CD4-positive, alpha-beta T cell (primary cell): ENCODE measurements at regions not wholly inside any gene's neighbourhood (a gene's known extent, or its start where the extent isn't known, plus 50 kb on each side); places are given as distances from the start of the nearest gene placed in this dataset.

Experiments
- ATAC-seq: fragments of 200-7000 bp; cut with Tn5 transposase; one replicate; pipeline ENCODE4 v1.10.0; 2022; ENCODE audit warnings: mild to moderate bottlenecking; ENCODE audit not compliant: poor library complexity
- CTCF ChIA-PET: fragments of 350-600 bp; sonication (Branson Sonifier 250); formaldehyde crosslinking; loops from one replicate; lab custom pipeline; 2021; ENCODE audit warnings: antibody characterized with exemption, inconsistent platforms; lab: Charles Lee
- POLR2A ChIA-PET: fragments of 350-600 bp; sonication (Branson Sonifier 250); formaldehyde crosslinking; loops from one replicate; lab custom pipeline; 2021; ENCODE audit warnings: antibody characterized with exemption, inconsistent platforms; lab: Charles Lee
- DNase-seq, 14 experiments: peaks; one replicate each; pipeline ENCODE4 v3.0.0-alpha.2; 2013 to 2020; ENCODE audit warnings: mixed read lengths in 2 of 14
- H3K27ac ChIP-seq, 2 donors: one replicate each; pipeline versions ENCODE4 v1.5.1 to v1.7.0; 2013; ENCODE audit warnings: low read length in 2 of 2, low read depth in 1 of 2, mild to moderate bottlenecking in 1 of 2
- H3K27me3 ChIP-seq, 2 experiments: 1 replicate in 1 of 2; 2 replicates in 1 of 2; pipeline versions ENCODE4 v1.6.1 to v1.7.0; 2013; ENCODE audit warnings: low read length in 2 of 2, control low read depth in 1 of 2, mild to moderate bottlenecking in 1 of 2, moderate library complexity in 1 of 2; ENCODE audit not compliant: insufficient read depth in 2 of 2, control insufficient read depth in 1 of 2
- H3K36me3 ChIP-seq: one replicate; pipeline ENCODE4 v1.6.1; 2013; ENCODE audit warnings: low read length, control low read depth; ENCODE audit not compliant: insufficient read depth
- H3K4me1 ChIP-seq: one replicate; pipeline ENCODE4 v1.6.1; 2013; ENCODE audit warnings: low read length, control low read depth; ENCODE audit not compliant: insufficient read depth
- H3K4me3 ChIP-seq: one replicate; pipeline ENCODE4 v1.5.1; 2013; ENCODE audit warnings: mild to moderate bottlenecking, low read length, moderate library complexity
- H3K9me3 ChIP-seq, 2 experiments: 1 replicate in 1 of 2; 2 replicates in 1 of 2; pipeline versions ENCODE4 v1.6.1 to v1.7.0; 2013; ENCODE audit warnings: low read length in 2 of 2, mild to moderate bottlenecking in 2 of 2, control low read depth in 1 of 2, moderate library complexity in 1 of 2; ENCODE audit not compliant: control insufficient read depth in 1 of 2, insufficient read depth in 1 of 2
- H3K27ac Mint-ChIP-seq: one replicate; pipeline ENCODE4 v1.8.0; 2020; ENCODE audit warnings: mixed read lengths
- H3K27me3 Mint-ChIP-seq: one replicate; pipeline ENCODE4 v1.8.0; 2021; ENCODE audit warnings: mixed read lengths
- H3K36me3 Mint-ChIP-seq: one replicate; pipeline ENCODE4 v1.8.0; 2021; ENCODE audit warnings: low read depth, mixed read lengths
- H3K4me1 Mint-ChIP-seq: one replicate; pipeline ENCODE4 v1.8.0; 2021; ENCODE audit warnings: low read depth, mixed read lengths
- H3K4me3 Mint-ChIP-seq: one replicate; pipeline ENCODE4 v1.8.0; 2020; ENCODE audit warnings: mild to moderate bottlenecking, mixed read lengths
- H3K9me3 Mint-ChIP-seq: one replicate; pipeline ENCODE4 v1.8.0; 2020; ENCODE audit warnings: mixed read lengths
- intact Hi-C, 2 experiments: fragments of 100-400 bp; cut with DNase I in 1 of 2; cut with micrococcal nuclease in 1 of 2; formaldehyde crosslinking; loops; one replicate each; pipeline versions ENCODE4 v1.15.1 to v1.9.0; 2023 to 2025; cut with DNase I, micrococcal nuclease
- TF ChIP-seq, protein P1 (sequence below): fragments of 200-600 bp; IDR thresholded peaks from one replicate; pipeline ENCODE4 v1.8.0; 2022; ENCODE audit warnings: antibody characterized with exemption, mild to moderate bottlenecking

GRCh38 chr12:90260136-90260535 is 551.5 kb upstream of the ATP2B1 start:
- no peak overlapping the region for H3K4me3 ChIP-seq
- Mint-ChIP-seq H3K36me3 (no peaks in the 10 kb centered on the region), H3K27me3 (no peaks in the 10 kb centered on the region), H3K27ac (no peak overlapping the region), H3K4me3 (no peak overlapping the region), H3K9me3 (no peaks in the 10 kb centered on the region), H3K4me1 (no peaks in the 10 kb centered on the region)
- H3K4me1 ChIP-seq: no peaks in the 10 kb centered on the region
- DNase-seq (no peak), ATAC-seq (no peak)
- ChIA-PET POLR2A (no interaction called here), CTCF (no interaction called here)
- H3K9me3 ChIP-seq: no peaks in the 10 kb centered on the region
- no peaks in the 10 kb centered on the region for H3K36me3 ChIP-seq
- TF ChIP-seq, protein P1, sequence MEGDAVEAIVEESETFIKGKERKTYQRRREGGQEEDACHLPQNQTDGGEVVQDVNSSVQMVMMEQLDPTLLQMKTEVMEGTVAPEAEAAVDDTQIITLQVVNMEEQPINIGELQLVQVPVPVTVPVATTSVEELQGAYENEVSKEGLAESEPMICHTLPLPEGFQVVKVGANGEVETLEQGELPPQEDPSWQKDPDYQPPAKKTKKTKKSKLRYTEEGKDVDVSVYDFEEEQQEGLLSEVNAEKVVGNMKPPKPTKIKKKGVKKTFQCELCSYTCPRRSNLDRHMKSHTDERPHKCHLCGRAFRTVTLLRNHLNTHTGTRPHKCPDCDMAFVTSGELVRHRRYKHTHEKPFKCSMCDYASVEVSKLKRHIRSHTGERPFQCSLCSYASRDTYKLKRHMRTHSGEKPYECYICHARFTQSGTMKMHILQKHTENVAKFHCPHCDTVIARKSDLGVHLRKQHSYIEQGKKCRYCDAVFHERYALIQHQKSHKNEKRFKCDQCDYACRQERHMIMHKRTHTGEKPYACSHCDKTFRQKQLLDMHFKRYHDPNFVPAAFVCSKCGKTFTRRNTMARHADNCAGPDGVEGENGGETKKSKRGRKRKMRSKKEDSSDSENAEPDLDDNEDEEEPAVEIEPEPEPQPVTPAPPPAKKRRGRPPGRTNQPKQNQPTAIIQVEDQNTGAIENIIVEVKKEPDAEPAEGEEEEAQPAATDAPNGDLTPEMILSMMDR: no peak
- H3K27me3 ChIP-seq: no peaks in the 10 kb centered on the region
- intact Hi-C loops: no loop called here
- H3K27ac ChIP-seq: no peak overlapping the region

DNA sequence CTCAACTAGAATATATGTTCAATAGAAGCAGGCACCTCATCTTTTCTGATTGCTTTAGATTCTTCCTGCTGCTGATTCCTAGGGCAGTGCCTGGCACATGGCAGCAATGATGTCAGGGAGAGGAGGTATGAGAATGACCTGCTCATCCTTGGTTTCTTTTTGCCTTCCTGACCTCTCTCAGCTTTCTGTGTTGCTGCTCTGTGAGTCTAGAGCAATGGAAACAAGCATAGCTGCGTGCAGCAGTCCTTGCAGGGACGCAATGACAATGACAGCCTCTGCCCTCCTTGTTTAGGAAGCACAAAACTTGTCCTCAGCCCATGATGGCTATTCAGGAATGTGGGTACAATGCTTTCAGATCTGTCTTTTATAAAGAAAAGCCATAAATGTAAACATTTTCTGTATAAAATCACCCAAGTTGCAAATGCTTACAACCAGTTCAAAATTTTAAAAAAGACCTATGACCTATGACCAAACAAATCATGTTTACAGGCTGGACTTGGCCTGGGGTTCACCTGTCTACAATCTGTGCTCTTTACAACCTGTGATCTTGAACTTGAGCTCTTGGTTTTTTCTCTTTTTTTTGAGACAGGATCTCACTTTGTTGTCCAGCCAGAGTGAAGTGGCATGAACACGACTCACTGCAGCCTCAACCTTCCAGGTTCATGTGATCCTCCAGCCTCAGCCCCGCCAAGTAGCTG is 549.4 kb upstream of the ATP2B1 start:
- Histone ChIP-seq H3K4me1 (peaks cover 6% of the 10 kb centered on the region), H3K27ac (no peak overlapping the region), H3K27me3 (no peaks in the 10 kb centered on the region), H3K4me3 (no peak overlapping the region), H3K9me3 (no peaks in the 10 kb centered on the region), H3K36me3 (no peaks in the 10 kb centered on the region)
- TF ChIP-seq, protein P1: no peak
- no peaks in the 10 kb centered on the region for H3K36me3 Mint-ChIP-seq
- intact Hi-C loops: no loop called here
- H3K4me3 Mint-ChIP-seq: no peak overlapping the region
- H3K9me3 Mint-ChIP-seq: no peaks in the 10 kb centered on the region
- DNase-seq: no peak
- H3K27ac Mint-ChIP-seq: no peak overlapping the region
- ChIA-PET CTCF (no interaction called here), POLR2A (no interaction called here)
- ATAC-seq: no peak
- H3K27me3 Mint-ChIP-seq: no peaks in the 10 kb centered on the region
- H3K4me1 Mint-ChIP-seq: peaks cover 10% of the 10 kb centered on the region

DNA sequence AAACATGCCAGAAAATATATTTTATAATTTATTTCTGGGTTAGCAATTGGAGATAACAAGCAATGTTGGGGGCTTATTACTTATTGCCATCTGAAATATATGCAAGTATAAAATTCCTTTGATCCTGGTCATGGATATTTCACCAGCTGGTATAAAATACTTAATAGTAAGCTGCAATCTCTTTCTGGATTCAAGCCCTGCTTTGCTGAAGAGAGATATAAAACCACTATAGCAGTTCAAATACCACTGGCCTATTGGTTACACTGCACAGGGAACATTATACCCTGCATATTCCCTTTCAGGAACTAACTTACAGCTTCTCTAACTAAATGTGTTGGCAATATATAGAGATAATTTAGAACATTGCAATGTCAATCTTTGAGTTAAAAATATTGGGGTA is 546.2 kb upstream of the ATP2B1 start:
- no peaks in the 10 kb centered on the region for H3K27me3 Mint-ChIP-seq
- CTCF ChIA-PET: no interaction called here
- H3K27ac ChIP-seq: no peak overlapping the region
- H3K9me3 ChIP-seq: no peaks in the 10 kb centered on the region
- intact Hi-C loops: no loop called here
- POLR2A ChIA-PET: no interaction called here
- TF ChIP-seq, protein P1: no peak
- no peak overlapping the region for H3K4me3 ChIP-seq
- H3K4me1 Mint-ChIP-seq: peaks cover 10% of the 10 kb centered on the region
- DNase-seq: no peak
- H3K4me3 Mint-ChIP-seq: no peak overlapping the region
- no peak for ATAC-seq
- H3K27me3 ChIP-seq: no peaks in the 10 kb centered on the region
- no peaks in the 10 kb centered on the region for H3K36me3 ChIP-seq
- H3K27ac Mint-ChIP-seq: no peak overlapping the region
- no peaks in the 10 kb centered on the region for H3K36me3 Mint-ChIP-seq
- H3K4me1 ChIP-seq: peaks cover 6% of the 10 kb centered on the region
- no peaks in the 10 kb centered on the region for H3K9me3 Mint-ChIP-seq
